ENCODE measurements at regions not wholly inside any gene's neighbourhood (a gene's known extent, or its start where the extent isn't known, plus 50 kb on each side); places are given as distances from the start of the nearest gene placed in this dataset.

- no peak for DNase-seq (ENCODE audit: low read depth)
These were observed 272.1 kb downstream of the UACA start for GRCh38 chr15:70491201-70491621.

GRCh38 chr15:70490838-70491155, 272.6 kb downstream of the UACA start:
- no peak for DNase-seq (ENCODE audit: low read depth)

- no peak for DNase-seq (ENCODE audit: low read depth)
These were observed 273.1 kb downstream of the UACA start for GRCh38 chr15:70490148-70490837.

GRCh38 chr15:70488941-70489848, 274.2 kb downstream of the UACA start:
- DNase-seq (ENCODE audit: low read depth): no peak

GRCh38 chr15:70488002-70488605, 275.3 kb downstream of the UACA start:
- DNase-seq (ENCODE audit: low read depth): peak; percentile 67

- no peak for DNase-seq (ENCODE audit: low read depth)
These were observed 276.0 kb downstream of the UACA start for GRCh38 chr15:70487387-70487740.

GRCh38 chr15:70486451-70487386, 276.6 kb downstream of the UACA start:
- no peak for DNase-seq (ENCODE audit: low read depth)

- DNase-seq (ENCODE audit: low read depth): no peak
These were observed 277.3 kb downstream of the UACA start for GRCh38 chr15:70486012-70486411.

- no peak for DNase-seq (ENCODE audit: low read depth)
These were observed 278.4 kb downstream of the UACA start for GRCh38 chr15:70484993-70485392.

- no peak for DNase-seq (ENCODE audit: low read depth)
These were observed 279.8 kb downstream of the UACA start for GRCh38 chr15:70483513-70483912.

- peak; percentile 34 for DNase-seq (ENCODE audit: low read depth)
These were observed 283.0 kb downstream of the UACA start for GRCh38 chr15:70480196-70480856.

GRCh38 chr15:70479785-70480184, 283.6 kb downstream of the UACA start:
- no peak for DNase-seq (ENCODE audit: low read depth)

- DNase-seq (ENCODE audit: low read depth): no peak
These were observed 284.3 kb downstream of the UACA start for GRCh38 chr15:70479056-70479455.

- DNase-seq (ENCODE audit: low read depth): no peak
These were observed 284.9 kb downstream of the UACA start for GRCh38 chr15:70478251-70478990.

- no peak for DNase-seq (ENCODE audit: low read depth)
These were observed 285.6 kb downstream of the UACA start for GRCh38 chr15:70477750-70478250.

- no peak for DNase-seq (ENCODE audit: low read depth)
These were observed 286.9 kb downstream of the UACA start for GRCh38 chr15:70476441-70476840.

GRCh38 chr15:70475921-70476320, 287.4 kb downstream of the UACA start:
- DNase-seq (ENCODE audit: low read depth): no peak

GRCh38 chr15:70475407-70475781, 288.0 kb downstream of the UACA start:
- DNase-seq (ENCODE audit: low read depth): no peak

- DNase-seq (ENCODE audit: low read depth): no peak
These were observed 288.6 kb downstream of the UACA start for GRCh38 chr15:70474471-70475406.
